ENCODE measurements at regions not wholly inside any gene's neighbourhood (a gene's known extent, or its start where the extent isn't known, plus 50 kb on each side); places are given as distances from the start of the nearest gene placed in this dataset.

DNA sequence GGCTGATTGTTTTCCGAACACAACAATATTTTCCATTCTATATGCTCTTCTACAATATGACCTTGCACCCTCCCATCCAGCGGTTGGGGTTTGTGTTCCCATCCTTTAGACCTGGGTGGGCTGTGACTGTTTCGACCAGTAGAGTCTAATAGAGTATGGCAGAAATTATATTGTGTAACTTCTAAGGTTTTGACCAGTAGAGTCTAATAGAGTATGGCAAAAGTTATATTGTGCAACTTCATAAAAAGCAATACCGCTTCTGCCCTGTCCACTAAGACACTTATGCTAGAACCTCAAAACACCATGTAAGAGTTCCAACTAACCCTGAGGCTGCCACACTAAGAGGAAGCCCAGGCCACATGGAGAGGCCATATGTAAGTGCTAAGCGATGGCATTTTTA, 719.7 kb upstream of the TBX3 start:
- intact Hi-C loops (cut with DNase I), result loop anchor here in 1 of 2 donors (1.0 kb wide), 1 partner anchor 22 kb away; no protein-coding TSS in a partner anchor
- DNase-seq (ENCODE audit: low spot score), result no peak

DNA sequence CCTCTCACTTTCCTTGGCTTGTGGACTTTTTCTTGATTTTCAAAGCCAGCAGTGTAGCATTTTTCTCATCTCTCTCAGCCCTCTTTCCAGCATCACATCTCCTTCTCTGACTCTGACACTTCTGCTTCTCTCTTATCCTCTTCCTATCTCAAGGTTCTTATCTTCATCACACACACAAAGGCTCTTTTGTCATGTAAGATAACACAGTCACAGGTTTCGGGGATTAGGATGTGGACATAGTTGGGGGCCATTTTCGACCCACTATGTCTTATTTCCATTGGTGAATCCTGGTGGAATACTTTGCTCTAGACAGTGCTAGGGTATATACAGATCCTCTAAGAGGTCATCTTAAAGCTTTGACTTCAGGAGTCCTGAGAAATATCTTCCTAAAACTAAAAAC, 719.3 kb upstream of the TBX3 start:
- no peak for DNase-seq (ENCODE audit: low spot score)
- intact Hi-C loops (cut with DNase I), result loop anchor here in 1 of 2 donors (1.0 kb wide), 1 partner anchor 22 kb away; no protein-coding TSS in a partner anchor

DNA sequence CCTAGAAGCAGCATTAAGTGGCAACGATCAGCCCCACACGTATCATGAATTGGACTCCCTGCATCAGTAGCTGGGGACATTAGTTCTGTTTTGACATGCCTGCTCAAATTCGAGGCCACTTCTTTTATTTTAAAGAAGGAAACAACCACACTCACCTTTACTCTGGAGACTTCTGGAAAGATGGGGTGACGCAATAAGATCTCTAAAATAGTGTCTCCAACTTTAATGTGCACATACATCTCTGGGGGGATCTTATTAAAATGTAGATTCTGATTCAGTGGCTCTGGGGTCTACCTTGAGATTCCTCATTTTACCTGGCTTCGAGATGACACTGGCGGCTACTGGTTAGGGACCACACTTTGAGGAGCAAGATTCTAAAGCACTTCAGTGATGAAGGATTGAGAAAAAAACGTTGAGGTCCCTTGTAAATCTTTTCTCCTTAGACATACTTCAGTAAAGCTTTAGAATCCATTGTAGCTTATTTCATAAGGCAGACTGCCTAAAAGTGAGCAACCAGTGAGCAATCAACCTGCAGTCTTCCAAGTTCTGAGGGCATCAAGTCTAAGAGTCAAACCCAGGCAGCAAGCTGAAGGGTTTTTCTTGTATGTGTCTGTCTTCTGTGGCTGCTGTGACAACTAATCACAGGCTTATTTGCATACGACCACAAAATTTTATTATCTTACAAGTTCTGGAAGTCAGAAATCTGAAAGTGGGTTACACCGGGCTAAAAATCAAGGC, 718.6 kb upstream of the TBX3 start:
- DNase-seq (ENCODE audit: low spot score), result no peak
- intact Hi-C loops (cut with DNase I), result loop anchor here in 1 of 2 donors (1.0 kb wide), 1 partner anchor 21 kb away; no protein-coding TSS in a partner anchor

DNA sequence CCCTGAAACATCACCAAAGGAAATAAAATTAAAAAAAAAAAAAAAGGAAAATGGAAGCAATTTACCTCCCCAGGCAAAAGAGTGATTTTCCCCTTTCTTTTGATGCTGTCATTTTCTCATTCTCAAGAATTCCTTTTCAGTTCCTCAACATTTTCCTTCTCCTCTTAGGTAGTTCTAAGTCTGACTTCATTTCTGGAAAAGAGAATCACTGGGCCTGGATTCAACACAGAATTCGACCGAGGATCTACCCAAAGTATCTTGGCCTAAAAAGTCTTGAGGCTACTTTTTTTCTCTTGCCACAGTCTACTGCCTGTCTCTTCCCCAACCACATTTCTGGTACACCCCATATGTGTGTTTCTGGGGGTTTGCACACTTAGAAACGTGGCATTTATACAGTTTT, 717.8 kb upstream of the TBX3 start:
- no peak for DNase-seq (ENCODE audit: low spot score)
- intact Hi-C loops (cut with DNase I), result no loop called here

DNA sequence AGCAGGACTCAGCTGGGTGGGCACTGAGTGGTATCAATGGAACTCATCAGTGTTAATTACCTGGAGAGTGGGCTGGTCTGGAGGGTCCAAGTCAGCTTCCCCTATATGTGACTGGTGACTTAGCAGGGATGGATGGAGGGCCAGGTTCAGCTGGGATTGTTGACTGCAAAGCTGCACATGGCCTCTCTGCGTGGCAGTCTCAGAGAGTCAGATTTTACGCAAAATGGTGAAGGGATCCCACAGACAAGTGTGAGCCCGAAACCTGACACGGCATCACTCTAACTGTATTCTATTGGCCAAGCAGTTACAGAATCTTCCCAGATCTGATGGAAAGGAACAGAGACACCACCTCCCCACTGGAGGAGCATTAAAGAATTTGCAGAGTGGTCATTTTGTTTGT, 716.0 kb upstream of the TBX3 start:
- intact Hi-C loops (cut with DNase I), result no loop called here
- no peak for DNase-seq (ENCODE audit: low spot score)

DNA sequence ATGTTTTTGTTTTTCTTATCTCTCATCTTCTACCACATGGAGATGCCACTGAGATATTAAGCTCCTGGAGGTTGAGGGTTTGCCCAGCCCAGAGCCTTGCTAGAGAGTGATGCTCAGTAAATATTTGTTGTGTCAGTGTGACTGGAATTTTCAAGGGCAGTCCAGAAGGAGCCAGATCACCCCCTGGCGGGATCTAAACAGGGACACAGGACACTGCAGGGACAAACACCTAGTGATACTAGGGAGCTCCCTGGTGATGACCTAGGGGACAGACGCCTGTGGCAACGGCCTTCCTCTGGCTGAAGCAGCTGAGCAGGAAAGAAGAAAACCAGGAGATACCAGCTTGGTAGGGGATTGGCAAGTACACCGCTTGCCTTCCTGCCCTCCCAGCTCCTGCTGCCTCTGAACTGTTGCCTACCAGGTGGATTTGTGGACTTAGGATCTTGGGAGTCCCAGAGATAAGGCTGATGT, 714.4 kb upstream of the TBX3 start:
- intact Hi-C loops (cut with DNase I), result loop anchor here in 1 of 2 donors (5.0 kb wide), 1 partner anchor 1611 kb away; no protein-coding TSS in a partner anchor
- no peak for DNase-seq (ENCODE audit: low spot score)

DNA sequence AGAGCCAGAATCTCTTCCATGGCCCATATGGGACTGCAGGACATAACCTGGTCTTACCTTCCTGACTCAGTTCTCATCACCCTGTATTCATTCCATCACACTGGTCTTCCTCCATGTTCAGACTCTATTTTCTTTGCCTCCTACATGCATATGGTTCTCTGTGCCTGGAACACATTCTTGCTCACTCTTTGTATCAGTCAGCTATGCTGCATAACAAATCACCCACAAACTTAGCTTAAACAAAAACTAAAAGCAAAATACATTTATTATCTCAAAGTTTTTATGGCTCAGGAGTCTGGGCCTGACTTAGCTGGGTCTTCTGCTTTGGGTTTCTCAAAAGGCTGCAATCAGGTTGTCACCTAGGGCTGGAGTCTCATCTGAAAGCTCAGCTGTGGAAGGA, 712.6 kb upstream of the TBX3 start:
- DNase-seq (ENCODE audit: low spot score), result no peak
- intact Hi-C loops (cut with DNase I), result loop anchor here in 1 of 2 donors (5.0 kb wide), 1 partner anchor 1609 kb away; no protein-coding TSS in a partner anchor

DNA sequence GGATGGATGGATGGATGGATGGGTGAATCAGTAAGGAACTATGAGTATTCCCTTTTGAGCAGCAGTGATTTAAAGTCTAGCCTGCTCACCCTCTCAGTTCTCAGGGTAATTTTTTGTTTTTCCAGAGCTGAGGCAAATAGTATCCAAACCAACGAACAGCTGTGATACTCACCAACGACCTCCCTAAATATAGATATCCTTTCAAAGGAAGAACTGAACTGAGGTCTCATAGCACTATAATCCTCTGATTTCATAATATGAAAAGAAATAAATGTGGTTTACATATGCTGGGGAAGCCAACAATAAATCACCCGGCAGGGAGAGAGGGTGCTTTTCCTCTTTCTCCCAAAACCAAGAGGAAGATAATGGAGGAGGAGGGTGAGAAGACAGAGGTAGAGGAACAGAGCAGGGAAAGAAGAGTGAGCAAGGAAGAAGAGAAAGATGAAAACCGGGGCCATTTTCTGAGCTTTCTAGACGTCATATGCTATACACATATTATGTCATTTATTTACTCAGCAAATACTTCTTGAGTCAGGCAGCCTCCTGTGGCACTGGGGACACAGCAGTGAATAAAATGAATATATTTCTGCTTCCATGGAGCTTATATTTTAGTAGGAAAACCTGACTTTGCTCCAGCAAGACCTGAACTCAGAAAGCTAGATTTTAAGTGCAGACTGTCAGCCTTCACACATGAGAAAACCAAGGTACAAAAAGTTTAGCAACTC, 710.7 kb upstream of the TBX3 start:
- intact Hi-C loops (cut with DNase I), result loop anchor here in 1 of 2 donors (5.0 kb wide), 1 partner anchor 1607 kb away; no protein-coding TSS in a partner anchor
- no peak for DNase-seq (ENCODE audit: low spot score)

DNA sequence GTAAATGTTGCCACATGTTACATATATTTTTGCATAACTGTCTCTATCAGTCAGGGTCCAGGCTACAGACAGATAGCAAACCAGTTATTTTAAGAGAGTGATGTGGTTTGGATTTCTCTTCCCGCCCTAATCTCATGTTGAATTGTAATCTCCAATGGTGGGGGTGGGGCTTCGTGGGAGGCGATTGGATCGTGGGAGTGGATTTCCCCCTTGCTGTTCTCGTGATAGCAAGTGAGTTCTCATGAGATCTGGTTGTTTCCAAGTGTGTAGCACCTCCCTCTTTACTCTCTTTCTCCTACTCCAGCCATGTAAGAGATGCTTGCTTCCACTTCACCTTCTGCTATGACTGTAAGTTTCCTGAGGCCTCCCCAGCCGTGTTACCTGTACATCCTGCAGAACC, 704.2 kb upstream of the TBX3 start:
- no peak for DNase-seq (ENCODE audit: low spot score)
- intact Hi-C loops (cut with DNase I), result no loop called here

DNA sequence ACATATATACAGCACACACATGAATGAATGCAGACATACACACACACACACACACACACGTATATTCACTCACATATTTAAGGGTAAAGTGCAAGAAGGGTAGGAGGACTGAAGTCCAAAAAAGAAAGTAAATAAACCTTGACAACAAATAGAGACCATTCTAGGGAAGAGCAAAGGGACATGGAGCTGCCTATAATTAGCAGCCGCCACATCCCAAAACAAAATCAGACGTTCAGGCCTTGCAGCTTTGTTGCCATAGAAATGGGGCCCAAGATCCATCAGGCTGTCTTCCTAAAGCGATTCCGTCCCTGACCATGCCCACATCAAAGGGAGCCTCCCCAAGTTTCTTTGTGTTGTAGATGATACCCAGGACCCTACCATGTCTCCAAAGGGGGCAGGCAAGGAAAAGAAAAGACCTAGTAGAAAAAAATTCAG, 703.5 kb upstream of the TBX3 start:
- intact Hi-C loops (cut with DNase I), result no loop called here
- no peak for DNase-seq (ENCODE audit: low spot score)

DNA sequence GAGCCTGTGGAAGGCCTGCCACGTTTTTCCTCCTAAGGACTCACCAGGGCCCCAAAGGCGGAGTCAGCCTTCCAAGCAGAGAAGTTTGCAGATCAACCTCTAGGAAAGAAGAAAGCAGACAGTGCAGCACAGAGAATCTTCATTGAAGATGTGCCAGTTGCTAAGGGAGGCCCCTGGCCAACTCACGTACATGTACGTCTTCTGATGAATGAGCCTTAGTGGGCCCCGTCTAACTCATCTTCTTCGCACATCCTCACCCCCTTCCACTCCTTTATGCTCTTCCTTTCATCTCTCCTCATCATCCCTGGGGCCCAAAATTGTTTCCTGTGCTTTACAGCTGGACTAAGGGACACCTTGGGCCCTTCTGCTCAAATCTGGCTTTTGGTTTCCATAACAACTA, 703.0 kb upstream of the TBX3 start:
- intact Hi-C loops (cut with DNase I), result no loop called here
- no peak for DNase-seq (ENCODE audit: low spot score)

DNA sequence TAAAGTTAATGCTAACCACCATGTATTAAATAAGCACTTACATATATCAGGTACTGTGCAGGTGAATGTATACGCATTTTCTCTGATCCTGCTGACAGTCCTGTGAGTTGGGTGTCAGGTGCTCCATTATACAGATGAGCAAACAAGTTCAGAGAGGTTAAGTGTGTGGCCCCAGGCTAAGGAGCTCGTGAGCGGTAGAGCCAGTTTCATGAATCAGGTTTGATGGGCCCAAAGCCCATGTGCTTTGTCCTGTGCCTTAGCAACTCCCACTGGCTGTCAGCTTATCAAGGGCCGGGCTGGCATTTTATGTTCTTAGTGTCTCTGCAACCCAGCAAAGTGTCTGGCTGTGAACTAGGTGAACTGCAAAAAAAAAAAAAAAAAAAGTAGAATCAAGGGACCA, 701.2 kb upstream of the TBX3 start:
- intact Hi-C loops (cut with DNase I), result no loop called here
- no peak for DNase-seq (ENCODE audit: low spot score)

DNA sequence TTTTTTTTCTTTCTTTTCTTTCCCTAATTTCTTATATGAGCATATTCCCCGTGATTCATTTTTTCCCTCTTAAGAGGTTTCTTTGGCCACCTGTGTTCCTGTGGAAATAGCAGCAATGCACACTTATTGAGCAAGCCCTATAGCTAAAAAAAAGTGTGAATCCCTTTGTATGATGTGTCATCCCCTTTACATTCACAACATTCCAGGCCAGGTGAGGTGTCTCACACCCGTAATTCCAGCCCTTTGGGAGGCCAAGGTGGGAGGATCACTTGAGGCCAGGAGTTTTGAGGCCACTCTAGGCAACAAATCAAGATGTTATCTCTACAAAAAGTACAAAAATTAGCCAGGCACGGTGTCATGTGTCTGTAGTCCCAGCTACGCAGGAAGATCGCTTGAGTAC, 700.4 kb upstream of the TBX3 start:
- no peak for DNase-seq (ENCODE audit: low spot score)
- intact Hi-C loops (cut with DNase I), result no loop called here

DNA sequence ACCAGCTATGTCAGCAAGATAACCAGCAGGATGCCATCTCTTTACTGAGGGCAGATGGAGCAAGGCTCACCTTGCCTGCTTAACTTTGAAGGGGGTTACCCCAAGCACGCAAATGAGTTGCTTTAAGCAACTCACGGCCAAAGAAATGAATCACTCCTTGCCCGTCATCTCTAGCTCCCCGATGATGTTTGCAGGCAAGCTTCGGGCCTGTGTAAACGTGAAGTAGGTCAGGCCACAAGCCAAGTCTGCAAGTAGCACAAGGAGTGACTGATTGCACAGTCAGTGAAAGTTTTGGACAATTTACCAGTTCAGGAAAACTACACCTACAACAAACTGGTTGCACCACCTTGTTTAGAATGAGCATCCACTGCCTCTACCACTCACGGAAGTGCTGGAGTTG, 699.7 kb upstream of the TBX3 start:
- no peak for DNase-seq (ENCODE audit: low spot score)
- intact Hi-C loops (cut with DNase I), result no loop called here

DNA sequence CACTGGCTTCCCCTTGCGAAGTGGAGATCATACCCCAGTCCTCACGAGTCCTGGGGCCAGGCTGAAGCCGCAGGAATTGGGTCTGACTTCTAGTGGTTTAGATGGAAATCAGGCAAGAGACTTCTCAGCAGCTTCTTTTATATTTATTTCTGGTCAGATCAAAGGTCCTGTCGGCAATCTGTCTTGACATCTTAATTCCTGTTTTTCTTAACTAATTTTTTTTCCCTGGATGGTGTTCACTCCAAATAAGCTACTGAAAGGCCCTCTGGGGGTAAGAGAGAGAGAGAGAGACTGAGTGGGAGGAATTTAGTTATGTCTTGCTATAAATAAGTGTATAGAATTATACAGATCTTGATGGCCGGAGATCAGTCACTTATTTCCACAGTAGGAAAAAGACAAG, 698.7 kb upstream of the TBX3 start:
- intact Hi-C loops (cut with DNase I), result no loop called here

DNA sequence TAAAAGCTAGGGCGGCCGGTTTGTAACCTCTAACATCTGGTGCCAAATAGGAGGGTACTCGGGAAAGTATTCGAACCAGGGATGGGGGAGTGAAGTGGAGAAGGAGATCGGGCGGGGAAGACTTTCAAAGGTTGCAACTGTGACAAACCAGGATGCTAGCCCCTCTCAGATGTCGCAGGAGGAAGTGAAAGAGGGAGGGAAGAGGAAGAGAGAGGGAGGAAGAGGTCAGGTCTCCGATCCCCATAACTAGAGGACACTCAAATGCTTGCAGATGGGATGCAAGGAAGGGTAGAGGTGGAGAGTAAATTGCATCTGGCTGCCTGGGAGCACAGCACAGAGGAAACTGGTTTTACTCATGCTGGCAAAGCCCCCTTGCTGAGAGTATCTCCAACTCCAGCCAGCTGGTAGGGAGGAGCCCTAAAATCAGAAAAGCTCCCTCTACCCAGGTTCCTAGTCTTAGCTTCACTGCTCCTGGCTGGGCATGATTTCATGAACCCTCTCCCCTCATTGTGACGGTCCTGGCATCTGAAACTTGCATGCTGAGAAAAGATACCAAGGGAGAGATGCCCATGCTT, 696.7 kb upstream of the TBX3 start:
- intact Hi-C loops (cut with DNase I), result loop anchor here in 1 of 2 donors (1.0 kb wide), 1 partner anchor 23 kb away; no protein-coding TSS in a partner anchor
- DNase-seq (ENCODE audit: low spot score), result no peak

More for the DNA sequence above, 698.7 kb upstream of the TBX3 start:
- DNase-seq (ENCODE audit: low spot score), result no peak

DNA sequence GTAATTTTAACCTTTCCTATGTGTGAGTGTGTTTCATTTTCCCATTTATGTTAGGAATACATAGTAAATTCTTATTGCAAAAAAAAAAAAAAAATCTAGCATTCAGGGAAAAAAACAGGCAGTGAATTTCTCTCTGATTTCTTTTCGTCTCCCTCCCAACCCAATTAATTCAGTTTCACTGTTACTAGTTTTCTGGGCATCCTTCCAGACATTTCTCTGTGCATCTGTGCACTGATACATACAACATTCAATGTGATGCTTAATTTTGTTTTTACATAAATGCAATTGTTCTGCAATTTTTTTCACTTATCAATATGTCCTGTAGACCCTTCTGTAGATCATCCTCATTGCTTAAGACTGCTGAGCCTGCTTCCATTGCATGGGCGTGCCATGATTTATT, 694.3 kb upstream of the TBX3 start:
- intact Hi-C loops (cut with DNase I), result no loop called here
- DNase-seq (ENCODE audit: low spot score), result no peak

DNA sequence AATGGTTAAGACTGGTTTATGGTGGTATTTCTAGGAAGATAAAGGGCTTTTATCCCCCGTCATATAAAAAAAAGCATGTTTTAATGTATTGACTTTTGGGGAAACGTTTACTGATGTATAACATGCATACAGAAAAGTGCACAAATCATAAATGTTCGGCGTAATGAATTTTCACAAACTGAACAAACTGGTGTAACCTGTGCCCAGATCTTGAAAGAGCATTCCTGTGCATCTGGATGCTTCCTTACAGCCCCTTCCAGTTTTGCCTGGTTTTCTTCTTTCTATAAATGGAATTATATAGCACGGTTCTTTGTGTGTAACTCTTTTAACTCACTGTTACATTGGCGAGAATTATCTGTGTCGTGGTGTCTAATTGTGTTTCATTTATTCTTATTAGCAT, 693.8 kb upstream of the TBX3 start:
- no peak for DNase-seq (ENCODE audit: low spot score)
- intact Hi-C loops (cut with DNase I), result no loop called here

DNA sequence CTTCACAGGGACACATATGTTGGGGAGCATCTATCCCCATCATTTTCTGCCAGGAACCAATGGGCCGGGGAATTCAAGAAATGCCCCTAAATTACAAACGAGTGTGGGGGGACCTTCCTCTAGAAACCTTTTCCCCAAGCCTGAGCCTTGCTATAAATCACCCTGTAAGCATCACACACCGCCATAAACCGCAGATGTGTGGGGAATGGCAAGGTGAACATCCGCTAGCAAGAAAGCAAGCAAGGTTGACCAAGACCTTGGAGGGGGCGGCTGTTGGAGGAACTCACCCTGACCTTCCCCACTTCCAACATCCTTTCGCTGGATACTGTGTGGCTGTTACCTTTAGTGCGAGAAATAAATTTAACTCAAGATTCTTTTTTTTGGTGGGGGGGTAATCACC, 693.3 kb upstream of the TBX3 start:
- no peak for DNase-seq (ENCODE audit: low spot score)
- intact Hi-C loops (cut with DNase I), result no loop called here
